ENCODE measurements at regions not wholly inside any gene's neighbourhood (a gene's known extent, or its start where the extent isn't known, plus 50 kb on each side); places are given as distances from the start of the nearest gene placed in this dataset.

DNA sequence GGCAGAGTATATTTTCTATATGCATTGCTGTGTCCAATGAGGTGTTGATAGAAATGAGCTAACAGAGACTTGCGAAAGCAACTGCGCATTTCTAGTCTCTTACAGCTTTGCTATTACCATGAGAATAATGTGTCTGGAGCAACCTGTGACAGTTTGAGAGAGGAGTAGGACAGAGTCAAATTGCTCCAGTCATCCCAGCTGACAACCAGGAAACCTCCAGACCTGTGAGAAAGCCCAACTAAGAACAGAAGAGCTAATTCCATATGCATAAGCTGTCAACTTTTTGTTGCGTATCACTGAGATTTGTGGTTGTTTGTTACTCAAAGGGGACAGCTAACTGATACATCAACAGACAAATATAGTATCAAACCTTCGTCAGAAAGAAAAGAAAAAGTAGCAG lies 354.1 kb upstream of the LRRC7 start:
- no peak overlapping the region for H3K27ac Mint-ChIP-seq (ENCODE audit: unreplicated experiment)
- Histone ChIP-seq H3K4me3 (ENCODE audit: low read depth, low read length) (no peak overlapping the region), H3K27me3 (replicated peaks; ENCODE audit: control insufficient read depth, insufficient read depth, low read length) (no peaks in the 10 kb centered on the region), H3K36me3 (ENCODE audit: control insufficient read depth, insufficient read depth, low read length) (no peaks in the 10 kb centered on the region), H3K9me3 (no peaks in the 10 kb centered on the region), H3K4me1 (no peaks in the 10 kb centered on the region)
- H3K4me1 Mint-ChIP-seq (ENCODE audit: low read depth, unreplicated experiment) = no peaks in the 10 kb centered on the region
- no peak for TF ChIP-seq CTCF (IDR thresholded peaks at IDR 0.05; ENCODE audit: insufficient read depth in 1 of 2, low read depth in 1 of 2, low read length in 1 of 2, severe bottlenecking in 1 of 2, unreplicated experiment in 1 of 2)
- DNase-seq = no peak
- H3K4me3 Mint-ChIP-seq (ENCODE audit: unreplicated experiment) = no peak overlapping the region
- no TSS peak for BruUV-seq (replicated peaks)
- CTCF ChIA-PET = no interaction called here
- no peaks in the 10 kb centered on the region for H3K9me3 Mint-ChIP-seq (ENCODE audit: unreplicated experiment)
- H3K27me3 Mint-ChIP-seq (ENCODE audit: insufficient read depth, unreplicated experiment) = no peaks in the 10 kb centered on the region
- POLR2A ChIA-PET = no interaction called here
- no peaks in the 10 kb centered on the region for H3K36me3 Mint-ChIP-seq (ENCODE audit: insufficient read depth, unreplicated experiment)
- intact Hi-C loops (cut with micrococcal nuclease; ENCODE audit: unreplicated experiment) = no loop called here

- Histone ChIP-seq H3K4me1 (no peaks in the 10 kb centered on the region), H3K4me3 (ENCODE audit: low read depth, low read length) (no peak overlapping the region), H3K36me3 (ENCODE audit: control insufficient read depth, insufficient read depth, low read length) (no peaks in the 10 kb centered on the region), H3K9me3 (no peaks in the 10 kb centered on the region), H3K27me3 (replicated peaks; ENCODE audit: control insufficient read depth, insufficient read depth, low read length) (no peaks in the 10 kb centered on the region)
- Mint-ChIP-seq H3K4me3 (ENCODE audit: unreplicated experiment) (no peak overlapping the region), H3K27ac (ENCODE audit: unreplicated experiment) (no peak overlapping the region), H3K27me3 (ENCODE audit: insufficient read depth, unreplicated experiment) (no peaks in the 10 kb centered on the region), H3K36me3 (ENCODE audit: insufficient read depth, unreplicated experiment) (no peaks in the 10 kb centered on the region), H3K4me1 (ENCODE audit: low read depth, unreplicated experiment) (no peaks in the 10 kb centered on the region), H3K9me3 (ENCODE audit: unreplicated experiment) (no peaks in the 10 kb centered on the region)
- BruUV-seq (replicated peaks) = no TSS peak
- DNase-seq = no peak
- CTCF ChIA-PET = no interaction called here
- intact Hi-C loops (cut with micrococcal nuclease; ENCODE audit: unreplicated experiment) = no loop called here
- POLR2A ChIA-PET = no interaction called here
- TF ChIP-seq CTCF (IDR thresholded peaks at IDR 0.05; ENCODE audit: insufficient read depth in 1 of 2, low read depth in 1 of 2, low read length in 1 of 2, severe bottlenecking in 1 of 2, unreplicated experiment in 1 of 2) = no peak
Measured at GRCh38 chr1:69215883-69216282, 351.8 kb upstream of the LRRC7 start.

DNA sequence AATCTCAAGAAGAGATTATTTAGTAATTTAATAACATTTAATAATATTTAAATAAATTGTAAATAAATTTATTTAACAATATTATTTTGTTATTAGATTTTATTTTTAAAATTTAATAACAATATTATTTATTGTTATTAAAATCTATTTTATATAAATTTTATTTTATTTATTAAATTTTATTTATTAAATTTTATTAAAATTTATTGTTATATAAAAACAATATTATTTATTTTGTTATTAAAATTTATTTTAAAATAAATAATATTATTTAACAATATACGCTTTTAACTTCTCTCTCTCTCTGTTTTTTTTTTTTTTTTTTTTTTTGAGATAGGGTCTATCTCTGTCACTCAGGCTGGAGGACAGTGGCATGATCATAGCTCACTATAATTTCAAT lies 347.1 kb upstream of the LRRC7 start:
- intact Hi-C loops (cut with micrococcal nuclease; ENCODE audit: unreplicated experiment) = no loop called here
- TF ChIP-seq CTCF (IDR thresholded peaks at IDR 0.05; ENCODE audit: insufficient read depth in 1 of 2, low read depth in 1 of 2, low read length in 1 of 2, severe bottlenecking in 1 of 2, unreplicated experiment in 1 of 2) = no peak
- no peaks in the 10 kb centered on the region for H3K27me3 Mint-ChIP-seq (ENCODE audit: insufficient read depth, unreplicated experiment)
- ChIA-PET CTCF (no interaction called here), POLR2A (no interaction called here)
- no peak overlapping the region for H3K4me3 Mint-ChIP-seq (ENCODE audit: unreplicated experiment)
- no peaks in the 10 kb centered on the region for H3K4me1 ChIP-seq
- H3K27me3 ChIP-seq (replicated peaks; ENCODE audit: control insufficient read depth, insufficient read depth, low read length) = no peaks in the 10 kb centered on the region
- H3K27ac Mint-ChIP-seq (ENCODE audit: unreplicated experiment) = no peak overlapping the region
- H3K4me3 ChIP-seq (ENCODE audit: low read depth, low read length) = no peak overlapping the region
- H3K36me3 Mint-ChIP-seq (ENCODE audit: insufficient read depth, unreplicated experiment) = no peaks in the 10 kb centered on the region
- no TSS peak for BruUV-seq (replicated peaks)
- no peak for DNase-seq
- H3K9me3 ChIP-seq = no peaks in the 10 kb centered on the region
- H3K4me1 Mint-ChIP-seq (ENCODE audit: low read depth, unreplicated experiment) = no peaks in the 10 kb centered on the region
- H3K36me3 ChIP-seq (ENCODE audit: control insufficient read depth, insufficient read depth, low read length) = no peaks in the 10 kb centered on the region
- no peaks in the 10 kb centered on the region for H3K9me3 Mint-ChIP-seq (ENCODE audit: unreplicated experiment)
